ENCODE measurements at regions not wholly inside any gene's neighbourhood (a gene's known extent, or its start where the extent isn't known, plus 50 kb on each side); places are given as distances from the start of the nearest gene placed in this dataset.

- Histone ChIP-seq H2AFZ (ENCODE audit: insufficient read depth, low read depth, low read length, poor library complexity, severe bottlenecking) (no peak overlapping the region), H3K9me3 (ENCODE audit: control extremely low read depth in 1 of 3, control insufficient read depth in 2 of 3, insufficient read depth in 1 of 3, low read length in 2 of 3) (peaks cover 0 to 2% (median 0%) of the 10 kb centered on the region in 3 donors), H4K20me1 (ENCODE audit: control insufficient read depth, insufficient read depth, low read length, poor library complexity, severe bottlenecking) (no peaks in the 10 kb centered on the region), H3K79me2 (ENCODE audit: control insufficient read depth, insufficient read depth, low read length) (no peaks in the 10 kb centered on the region), H3K4me1 (ENCODE audit: control insufficient read depth in 2 of 2, insufficient read depth in 2 of 2, low read length in 2 of 2) (no peaks in the 10 kb centered on the region), H3K27ac (ENCODE audit: low read length in 2 of 2) (no peak overlapping the region), H3K27me3 (replicated peaks in 1 of 4; ENCODE audit: control extremely low read depth in 1 of 4, control insufficient read depth in 3 of 4, insufficient read depth in 4 of 4, low read length in 3 of 4) (peaks cover 0 to 7% (median 0%) of the 10 kb centered on the region in 4 experiments), H3K4me2 (replicated peaks; ENCODE audit: low read depth, low read length, poor library complexity, severe bottlenecking) (no peak overlapping the region), H3K36me3 (replicated peaks in 1 of 2; ENCODE audit: control extremely low read depth in 1 of 2, control insufficient read depth in 1 of 2, extremely low read depth in 1 of 2, insufficient read depth in 2 of 2, low read length in 1 of 2) (no peaks in the 10 kb centered on the region), H3K9ac (ENCODE audit: low read length) (no peak overlapping the region), H3K4me3 (ENCODE audit: control extremely low read depth in 1 of 5, extremely low read depth in 1 of 5, insufficient read depth in 1 of 5, low read depth in 2 of 5, low read length in 4 of 5) (no peak overlapping the region)
- H3K9me3 Mint-ChIP-seq (ENCODE audit: insufficient read depth) = no peaks in the 10 kb centered on the region
- H3K27ac Mint-ChIP-seq = no peak overlapping the region
- no peak for DNase-seq
- no peak overlapping the region for H3K4me3 Mint-ChIP-seq
- TF ChIP-seq EZH2 (IDR thresholded peaks at IDR 0.05; ENCODE audit: borderline replicate concordance, insufficient read depth, low read depth, low read length, poor library complexity, severe bottlenecking) (no peak), CTCF (IDR thresholded peaks at IDR 0.05) (no peak)
- intact Hi-C loops (cut with micrococcal nuclease) = no loop called here
- no peak for ATAC-seq (ENCODE audit: low read depth)
- H3K4me1 Mint-ChIP-seq = no peaks in the 10 kb centered on the region
- POLR2A ChIA-PET = no interaction called here
- CTCF ChIA-PET = no interaction called here
- 92% methylated on average over 6 of the region's 7 CpGs for WGBS (ENCODE audit: insufficient coverage)
- peaks cover 24% of the 10 kb centered on the region for H3K27me3 Mint-ChIP-seq
Measured at GRCh38 chr18:46401486-46402070, 255.4 kb downstream of the LOXHD1 start.

GRCh38 chr18:46402396-46402795 lies 254.6 kb downstream of the LOXHD1 start:
- peaks cover 0 to 2% (median 0%) of the 10 kb centered on the region in 3 donors for H3K9me3 ChIP-seq (ENCODE audit: control extremely low read depth in 1 of 3, control insufficient read depth in 2 of 3, insufficient read depth in 1 of 3, low read length in 2 of 3)
- 100% methylated on average over 1 of the region's 4 CpGs for WGBS (ENCODE audit: insufficient coverage)
- H3K4me1 ChIP-seq (ENCODE audit: control insufficient read depth in 2 of 2, insufficient read depth in 2 of 2, low read length in 2 of 2) = no peaks in the 10 kb centered on the region
- H2AFZ ChIP-seq (ENCODE audit: insufficient read depth, low read depth, low read length, poor library complexity, severe bottlenecking) = no peak overlapping the region
- no peak overlapping the region for H3K4me2 ChIP-seq (replicated peaks; ENCODE audit: low read depth, low read length, poor library complexity, severe bottlenecking)
- H3K27me3 ChIP-seq (replicated peaks in 1 of 4; ENCODE audit: control extremely low read depth in 1 of 4, control insufficient read depth in 3 of 4, insufficient read depth in 4 of 4, low read length in 3 of 4) = peaks cover 0 to 7% (median 0%) of the 10 kb centered on the region in 4 experiments
- Mint-ChIP-seq H3K4me3 (no peak overlapping the region), H3K27me3 (peaks cover 27% of the 10 kb centered on the region), H3K27ac (no peak overlapping the region), H3K4me1 (no peaks in the 10 kb centered on the region), H3K9me3 (ENCODE audit: insufficient read depth) (no peaks in the 10 kb centered on the region)
- no peak overlapping the region for H3K9ac ChIP-seq (ENCODE audit: low read length)
- intact Hi-C loops (cut with micrococcal nuclease) = no loop called here
- TF ChIP-seq EZH2 (IDR thresholded peaks at IDR 0.05; ENCODE audit: borderline replicate concordance, insufficient read depth, low read depth, low read length, poor library complexity, severe bottlenecking) (no peak), CTCF (IDR thresholded peaks at IDR 0.05) (no peak)
- H3K79me2 ChIP-seq (ENCODE audit: control insufficient read depth, insufficient read depth, low read length) = no peaks in the 10 kb centered on the region
- no peaks in the 10 kb centered on the region for H3K36me3 ChIP-seq (replicated peaks in 1 of 2; ENCODE audit: control extremely low read depth in 1 of 2, control insufficient read depth in 1 of 2, extremely low read depth in 1 of 2, insufficient read depth in 2 of 2, low read length in 1 of 2)
- no peak overlapping the region for H3K27ac ChIP-seq (ENCODE audit: low read length in 2 of 2)
- CTCF ChIA-PET = no interaction called here
- DNase-seq = no peak
- no peak overlapping the region for H3K4me3 ChIP-seq (ENCODE audit: control extremely low read depth in 1 of 5, extremely low read depth in 1 of 5, insufficient read depth in 1 of 5, low read depth in 2 of 5, low read length in 4 of 5)
- no peaks in the 10 kb centered on the region for H4K20me1 ChIP-seq (ENCODE audit: control insufficient read depth, insufficient read depth, low read length, poor library complexity, severe bottlenecking)
- POLR2A ChIA-PET = no interaction called here
- ATAC-seq (ENCODE audit: low read depth) = no peak

All from B cell (primary cell).